ENCODE measurements at regions not wholly inside any gene's neighbourhood (a gene's known extent, or its start where the extent isn't known, plus 50 kb on each side); places are given as distances from the start of the nearest gene placed in this dataset.
"Not testable (repeated sequence)": the region's sequence is repeated elsewhere in the genome, so short reads cannot be mapped to it uniquely, and the experiment has no call there.

- Histone ChIP-seq H3K36me3 (ENCODE audit: insufficient read depth, low read length, poor library complexity, severe bottlenecking) (no peaks in the 10 kb centered on the region), H3K27ac (ENCODE audit: low read depth, low read length, poor library complexity, severe bottlenecking) (no peak overlapping the region), H3K4me3 (ENCODE audit: low read depth, low read length, poor library complexity, severe bottlenecking) (no peak overlapping the region), H3K27me3 (replicated peaks; ENCODE audit: insufficient read depth, low read depth, low read length, poor library complexity) (no peaks in the 10 kb centered on the region), H3K4me1 (ENCODE audit: insufficient read depth, low read length, poor library complexity, severe bottlenecking) (no peaks in the 10 kb centered on the region), H3K9me3 (ENCODE audit: low read depth, low read length, poor library complexity, severe bottlenecking) (no peaks in the 10 kb centered on the region)
- POLR2A ChIA-PET (ENCODE audit: low non-redundant PET), result no interaction called here
- DNase-seq (ENCODE audit: low spot score), result no peak
- intact Hi-C loops (cut with micrococcal nuclease; ENCODE audit: unreplicated experiment), result no loop called here
- CTCF ChIA-PET, result no interaction called here
- TF ChIP-seq EZH2 (IDR thresholded peaks at IDR 0.05; ENCODE audit: borderline replicate concordance, low read depth, low read length, poor library complexity, severe bottlenecking), result no peak
- TF ChIP-seq, protein P1, sequence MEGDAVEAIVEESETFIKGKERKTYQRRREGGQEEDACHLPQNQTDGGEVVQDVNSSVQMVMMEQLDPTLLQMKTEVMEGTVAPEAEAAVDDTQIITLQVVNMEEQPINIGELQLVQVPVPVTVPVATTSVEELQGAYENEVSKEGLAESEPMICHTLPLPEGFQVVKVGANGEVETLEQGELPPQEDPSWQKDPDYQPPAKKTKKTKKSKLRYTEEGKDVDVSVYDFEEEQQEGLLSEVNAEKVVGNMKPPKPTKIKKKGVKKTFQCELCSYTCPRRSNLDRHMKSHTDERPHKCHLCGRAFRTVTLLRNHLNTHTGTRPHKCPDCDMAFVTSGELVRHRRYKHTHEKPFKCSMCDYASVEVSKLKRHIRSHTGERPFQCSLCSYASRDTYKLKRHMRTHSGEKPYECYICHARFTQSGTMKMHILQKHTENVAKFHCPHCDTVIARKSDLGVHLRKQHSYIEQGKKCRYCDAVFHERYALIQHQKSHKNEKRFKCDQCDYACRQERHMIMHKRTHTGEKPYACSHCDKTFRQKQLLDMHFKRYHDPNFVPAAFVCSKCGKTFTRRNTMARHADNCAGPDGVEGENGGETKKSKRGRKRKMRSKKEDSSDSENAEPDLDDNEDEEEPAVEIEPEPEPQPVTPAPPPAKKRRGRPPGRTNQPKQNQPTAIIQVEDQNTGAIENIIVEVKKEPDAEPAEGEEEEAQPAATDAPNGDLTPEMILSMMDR (conservative IDR thresholded peaks at IDR 0.05; ENCODE audit: low read depth, low read length), result no peak
- no TSS peak for BruUV-seq (replicated peaks)
Observed at GRCh38 chrX:129086802-129087201, 436.5 kb downstream of the SMARCA1 start.

GRCh38 chrX:129084291-129084690 is 439.0 kb downstream of the SMARCA1 start:
- BruUV-seq (replicated peaks); H3K4me3 ChIP-seq (ENCODE audit: low read depth, low read length, poor library complexity, severe bottlenecking); H3K4me1 ChIP-seq (ENCODE audit: insufficient read depth, low read length, poor library complexity, severe bottlenecking); H3K27me3 ChIP-seq (replicated peaks; ENCODE audit: insufficient read depth, low read depth, low read length, poor library complexity); CTCF ChIA-PET; DNase-seq (ENCODE audit: low spot score); intact Hi-C loops (cut with micrococcal nuclease; ENCODE audit: unreplicated experiment); POLR2A ChIA-PET (ENCODE audit: low non-redundant PET); H3K9me3 ChIP-seq (ENCODE audit: low read depth, low read length, poor library complexity, severe bottlenecking); H3K27ac ChIP-seq (ENCODE audit: low read depth, low read length, poor library complexity, severe bottlenecking); H3K36me3 ChIP-seq (ENCODE audit: insufficient read depth, low read length, poor library complexity, severe bottlenecking): not testable (repeated sequence)

DNA sequence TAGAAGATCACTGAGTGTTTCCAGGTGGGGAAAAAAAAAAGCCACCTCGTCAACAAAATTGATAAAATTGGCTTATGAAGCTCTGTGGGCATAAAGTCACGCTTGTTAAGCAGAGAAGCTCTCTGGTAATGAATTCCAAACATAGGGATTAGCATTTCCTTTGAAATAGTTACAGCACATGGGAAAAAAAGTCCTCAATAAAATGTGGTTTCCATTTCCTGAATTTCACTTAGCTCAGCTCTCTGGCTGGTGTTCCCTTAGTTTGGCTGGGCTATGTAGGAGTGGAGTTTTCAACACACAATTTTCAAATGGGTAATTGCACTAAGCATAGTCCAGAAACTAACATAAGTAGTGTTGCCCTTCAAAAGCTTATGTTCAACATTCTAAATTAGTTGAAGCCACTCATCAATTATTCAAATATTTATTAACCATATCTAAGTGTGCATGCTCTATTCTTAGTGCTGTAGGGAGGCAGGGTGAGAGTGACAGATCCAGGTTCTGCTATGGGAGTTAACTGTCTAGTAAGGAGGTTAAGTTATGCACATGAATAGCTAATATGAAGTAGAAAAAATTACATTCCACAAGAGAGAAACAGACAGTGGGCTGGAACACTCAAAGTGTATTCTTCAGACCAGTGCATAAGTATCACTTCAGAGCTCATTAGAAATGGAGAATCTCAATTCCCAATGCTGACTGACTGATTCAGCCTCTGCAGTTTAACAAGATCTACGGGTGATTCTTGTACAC is 445.7 kb downstream of the SMARCA1 start:
- Histone ChIP-seq H3K4me1 (ENCODE audit: insufficient read depth, low read length, poor library complexity, severe bottlenecking) (peaks cover 19% of the 10 kb centered on the region), H3K36me3 (ENCODE audit: insufficient read depth, low read length, poor library complexity, severe bottlenecking) (no peaks in the 10 kb centered on the region), H3K27me3 (replicated peaks; ENCODE audit: insufficient read depth, low read depth, low read length, poor library complexity) (no peaks in the 10 kb centered on the region), H3K9me3 (ENCODE audit: low read depth, low read length, poor library complexity, severe bottlenecking) (peaks cover 6% of the 10 kb centered on the region), H3K27ac (ENCODE audit: low read depth, low read length, poor library complexity, severe bottlenecking) (peak overlapping the region; percentile 56), H3K4me3 (ENCODE audit: low read depth, low read length, poor library complexity, severe bottlenecking) (no peak overlapping the region)
- CTCF ChIA-PET, result no interaction called here
- DNase-seq (ENCODE audit: low spot score), result peak; percentile 68
- no peak for TF ChIP-seq EZH2 (IDR thresholded peaks at IDR 0.05; ENCODE audit: borderline replicate concordance, low read depth, low read length, poor library complexity, severe bottlenecking)
- TF ChIP-seq, protein P1 (conservative IDR thresholded peaks at IDR 0.05; ENCODE audit: low read depth, low read length), result no peak
- intact Hi-C loops (cut with micrococcal nuclease; ENCODE audit: unreplicated experiment), result no loop called here
- no TSS peak for BruUV-seq (replicated peaks)
- POLR2A ChIA-PET (ENCODE audit: low non-redundant PET), result no interaction called here

GRCh38 chrX:129071390-129071789 is 451.9 kb downstream of the SMARCA1 start:
- H3K36me3 ChIP-seq (ENCODE audit: insufficient read depth, low read length, poor library complexity, severe bottlenecking), result no peaks in the 10 kb centered on the region
- DNase-seq (ENCODE audit: low spot score), result no peak
- ChIA-PET CTCF (no interaction called here), POLR2A (ENCODE audit: low non-redundant PET) (interaction anchor here (0.7 kb wide), 1 partner anchor 236 kb away, joined by 22 read pairs; no protein-coding TSS in a partner anchor)
- H3K4me3 ChIP-seq (ENCODE audit: low read depth, low read length, poor library complexity, severe bottlenecking), result no peak overlapping the region
- no TSS peak for BruUV-seq (replicated peaks)
- no peak for TF ChIP-seq EZH2 (IDR thresholded peaks at IDR 0.05; ENCODE audit: borderline replicate concordance, low read depth, low read length, poor library complexity, severe bottlenecking)
- TF ChIP-seq, protein P1 (conservative IDR thresholded peaks at IDR 0.05; ENCODE audit: low read depth, low read length), result no peak
- H3K27ac ChIP-seq (ENCODE audit: low read depth, low read length, poor library complexity, severe bottlenecking), result no peak overlapping the region
- peaks cover under 1% of the 10 kb centered on the region for H3K4me1 ChIP-seq (ENCODE audit: insufficient read depth, low read length, poor library complexity, severe bottlenecking)
- no peaks in the 10 kb centered on the region for H3K27me3 ChIP-seq (replicated peaks; ENCODE audit: insufficient read depth, low read depth, low read length, poor library complexity)
- intact Hi-C loops (cut with micrococcal nuclease; ENCODE audit: unreplicated experiment), result no loop called here
- H3K9me3 ChIP-seq (ENCODE audit: low read depth, low read length, poor library complexity, severe bottlenecking), result no peaks in the 10 kb centered on the region
